ENCODE measurements at regions not wholly inside any gene's neighbourhood (a gene's known extent, or its start where the extent isn't known, plus 50 kb on each side); places are given as distances from the start of the nearest gene placed in this dataset.

DNA sequence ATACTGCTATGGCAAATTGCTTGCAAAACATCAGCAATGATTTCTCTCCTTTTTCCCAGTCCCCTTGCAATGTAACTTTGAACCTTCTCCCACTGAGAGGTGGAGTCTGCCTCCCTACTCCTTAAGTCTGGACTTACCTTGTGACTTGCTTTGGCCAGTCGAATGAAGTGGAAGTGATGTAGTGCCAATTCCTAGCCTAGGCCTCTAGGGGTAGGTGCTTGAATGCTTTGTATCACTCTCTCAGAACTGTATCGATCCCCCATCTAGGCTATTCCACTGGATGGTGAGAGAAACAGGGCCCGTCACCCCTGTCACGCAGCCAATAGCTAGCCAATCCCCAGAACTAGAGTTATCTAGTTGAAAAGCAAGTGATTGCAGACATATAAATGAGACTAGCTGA is 238.6 kb downstream of the BTBD3 start:
- Histone ChIP-seq H3K9me2 (replicated peaks; ENCODE audit: insufficient read depth, low read length) (no peaks in the 10 kb centered on the region), H3K4me2 (ENCODE audit: low read depth, low read length, poor library complexity, severe bottlenecking) (no peak overlapping the region)

DNA sequence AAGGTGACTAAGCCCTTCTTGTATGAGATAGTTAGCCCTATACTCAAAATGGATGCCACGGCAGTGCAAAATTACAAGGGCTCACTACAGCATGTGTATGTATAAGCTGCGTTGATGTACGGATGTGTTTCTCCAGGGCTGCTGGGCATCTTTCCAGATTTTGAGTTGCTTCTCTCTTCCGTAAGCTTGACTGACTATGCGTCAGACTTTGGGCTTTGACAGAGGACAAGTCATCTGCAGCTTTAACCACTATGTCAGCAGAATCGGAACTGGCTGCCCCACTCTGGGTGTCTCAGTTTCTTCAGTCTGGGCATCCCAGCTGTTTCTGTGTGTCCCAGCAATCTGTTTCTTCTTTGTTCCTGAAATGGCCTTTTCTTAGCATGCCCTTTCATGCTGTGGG is 241.6 kb downstream of the BTBD3 start:
- Histone ChIP-seq H4K20me1 (ENCODE audit: insufficient read depth, low read depth, low read length) (no peaks in the 10 kb centered on the region), H3K27ac (ENCODE audit: low read length) (no peak overlapping the region), H2AFZ (ENCODE audit: low read length) (no peak overlapping the region), H3K27me3 (ENCODE audit: low read length) (no peaks in the 10 kb centered on the region), H3K4me3 (ENCODE audit: low read length) (no peak overlapping the region), H3K9ac (ENCODE audit: low read length) (no peak overlapping the region), H3K4me2 (ENCODE audit: low read depth, low read length, poor library complexity, severe bottlenecking) (no peak overlapping the region), H3K79me2 (ENCODE audit: low read length) (no peaks in the 10 kb centered on the region), H3K36me3 (ENCODE audit: insufficient read depth, low read length) (no peaks in the 10 kb centered on the region), H3K9me2 (replicated peaks; ENCODE audit: insufficient read depth, low read length) (no peaks in the 10 kb centered on the region), H3K4me1 (ENCODE audit: low read length) (no peaks in the 10 kb centered on the region), H3K9me3 (ENCODE audit: low read length) (peaks cover 38% of the 10 kb centered on the region)
- DNase-seq, result no peak

More for the DNA sequence above, 238.6 kb downstream of the BTBD3 start:
- H3K36me3 ChIP-seq (ENCODE audit: insufficient read depth, low read length), result no peaks in the 10 kb centered on the region
- no peak for DNase-seq
- no peak overlapping the region for H3K9ac ChIP-seq (ENCODE audit: low read length)
- H3K27ac ChIP-seq (ENCODE audit: low read length), result no peak overlapping the region
- H3K4me3 ChIP-seq (ENCODE audit: low read length), result no peak overlapping the region
- no peaks in the 10 kb centered on the region for H3K4me1 ChIP-seq (ENCODE audit: low read length)
- H4K20me1 ChIP-seq (ENCODE audit: insufficient read depth, low read depth, low read length), result no peaks in the 10 kb centered on the region
- no peak overlapping the region for H2AFZ ChIP-seq (ENCODE audit: low read length)
- H3K9me3 ChIP-seq (ENCODE audit: low read length), result peaks cover 29% of the 10 kb centered on the region
- no peaks in the 10 kb centered on the region for H3K27me3 ChIP-seq (ENCODE audit: low read length)
- H3K79me2 ChIP-seq (ENCODE audit: low read length), result no peaks in the 10 kb centered on the region

- H2AFZ ChIP-seq (ENCODE audit: low read length), result no peak overlapping the region
- H3K4me3 ChIP-seq (ENCODE audit: low read length), result no peak overlapping the region
- H3K4me2 ChIP-seq (ENCODE audit: low read depth, low read length, poor library complexity, severe bottlenecking), result no peak overlapping the region
- H3K36me3 ChIP-seq (ENCODE audit: insufficient read depth, low read length), result no peaks in the 10 kb centered on the region
- H3K9ac ChIP-seq (ENCODE audit: low read length), result no peak overlapping the region
- no peaks in the 10 kb centered on the region for H3K9me2 ChIP-seq (replicated peaks; ENCODE audit: insufficient read depth, low read length)
- H3K79me2 ChIP-seq (ENCODE audit: low read length), result no peaks in the 10 kb centered on the region
- DNase-seq, result no peak
- no peaks in the 10 kb centered on the region for H3K27me3 ChIP-seq (ENCODE audit: low read length)
- peaks cover 53% of the 10 kb centered on the region for H3K9me3 ChIP-seq (ENCODE audit: low read length)
- no peaks in the 10 kb centered on the region for H4K20me1 ChIP-seq (ENCODE audit: insufficient read depth, low read depth, low read length)
- no peaks in the 10 kb centered on the region for H3K4me1 ChIP-seq (ENCODE audit: low read length)
- no peak overlapping the region for H3K27ac ChIP-seq (ENCODE audit: low read length)
Measured at GRCh38 chr20:12161734-12162133, 244.0 kb downstream of the BTBD3 start.

- Histone ChIP-seq H3K27ac (ENCODE audit: low read length) (no peak overlapping the region), H3K9ac (ENCODE audit: low read length) (no peak overlapping the region), H3K79me2 (ENCODE audit: low read length) (no peaks in the 10 kb centered on the region), H4K20me1 (ENCODE audit: insufficient read depth, low read depth, low read length) (no peaks in the 10 kb centered on the region), H3K9me3 (ENCODE audit: low read length) (peaks cover 54% of the 10 kb centered on the region), H3K27me3 (ENCODE audit: low read length) (no peaks in the 10 kb centered on the region), H2AFZ (ENCODE audit: low read length) (no peak overlapping the region), H3K36me3 (ENCODE audit: insufficient read depth, low read length) (no peaks in the 10 kb centered on the region), H3K4me3 (ENCODE audit: low read length) (no peak overlapping the region), H3K9me2 (replicated peaks; ENCODE audit: insufficient read depth, low read length) (no peaks in the 10 kb centered on the region), H3K4me1 (ENCODE audit: low read length) (no peaks in the 10 kb centered on the region), H3K4me2 (ENCODE audit: low read depth, low read length, poor library complexity, severe bottlenecking) (no peak overlapping the region)
- DNase-seq, result no peak
Measured at GRCh38 chr20:12166053-12166717, 248.5 kb downstream of the BTBD3 start.

DNA sequence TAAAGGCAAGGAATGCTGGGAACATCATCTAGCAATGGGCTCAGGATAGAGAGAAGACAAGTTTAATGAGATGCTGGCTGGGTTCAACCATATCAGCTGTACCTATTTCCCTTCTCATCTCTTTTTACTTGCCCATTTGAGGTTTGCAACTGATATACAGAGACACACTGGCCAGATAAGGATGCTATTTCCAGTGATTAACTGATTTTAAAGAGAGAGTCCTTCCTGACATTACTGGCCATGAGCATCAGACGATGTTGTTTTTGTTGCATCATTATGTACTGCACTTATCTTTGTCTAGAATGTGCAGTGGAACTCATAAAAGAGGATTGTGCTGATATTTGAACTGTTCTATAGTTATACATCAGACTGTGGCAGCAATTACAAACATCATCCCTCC is 252.7 kb downstream of the BTBD3 start:
- no peaks in the 10 kb centered on the region for H3K36me3 ChIP-seq (ENCODE audit: insufficient read depth, low read length)
- H2AFZ ChIP-seq (ENCODE audit: low read length), result no peak overlapping the region
- no peaks in the 10 kb centered on the region for H3K79me2 ChIP-seq (ENCODE audit: low read length)
- H3K9me3 ChIP-seq (ENCODE audit: low read length), result peaks cover 49% of the 10 kb centered on the region
- no peaks in the 10 kb centered on the region for H3K27me3 ChIP-seq (ENCODE audit: low read length)
- H4K20me1 ChIP-seq (ENCODE audit: insufficient read depth, low read depth, low read length), result no peaks in the 10 kb centered on the region
- no peak overlapping the region for H3K27ac ChIP-seq (ENCODE audit: low read length)
- H3K9me2 ChIP-seq (replicated peaks; ENCODE audit: insufficient read depth, low read length), result no peaks in the 10 kb centered on the region
- no peak overlapping the region for H3K4me3 ChIP-seq (ENCODE audit: low read length)
- DNase-seq, result no peak
- H3K9ac ChIP-seq (ENCODE audit: low read length), result no peak overlapping the region
- H3K4me2 ChIP-seq (ENCODE audit: low read depth, low read length, poor library complexity, severe bottlenecking), result no peak overlapping the region
- H3K4me1 ChIP-seq (ENCODE audit: low read length), result no peaks in the 10 kb centered on the region

DNA sequence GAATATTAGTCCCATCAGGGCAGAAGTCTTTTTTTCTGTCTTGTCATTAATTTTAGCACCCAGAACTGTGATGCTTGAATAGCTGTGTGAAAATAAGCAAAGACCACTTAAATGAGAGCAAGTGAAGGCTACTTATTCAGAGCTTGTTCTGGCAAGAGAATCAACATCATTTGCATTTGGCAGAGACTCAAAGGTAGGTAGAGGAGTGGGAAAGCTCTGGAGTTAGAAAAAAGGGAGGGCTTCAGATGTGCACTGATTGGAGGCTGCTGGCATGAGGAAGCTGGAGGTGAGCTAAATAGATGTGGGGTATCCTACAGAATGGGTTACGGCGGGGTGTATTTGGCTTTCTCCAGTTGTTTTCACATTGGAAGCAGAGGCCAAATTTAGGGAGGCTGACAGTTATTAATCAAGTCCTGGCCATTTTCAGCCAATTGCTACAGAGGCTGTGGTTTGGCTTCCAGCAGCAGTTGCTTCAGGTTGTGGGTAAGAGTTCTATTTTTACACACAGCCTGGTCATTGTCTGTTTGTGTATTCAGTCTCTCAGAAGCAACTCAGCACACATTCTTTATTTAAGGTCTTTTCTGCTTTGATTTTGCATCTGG is 254.3 kb downstream of the BTBD3 start:
- no peak for DNase-seq

DNA sequence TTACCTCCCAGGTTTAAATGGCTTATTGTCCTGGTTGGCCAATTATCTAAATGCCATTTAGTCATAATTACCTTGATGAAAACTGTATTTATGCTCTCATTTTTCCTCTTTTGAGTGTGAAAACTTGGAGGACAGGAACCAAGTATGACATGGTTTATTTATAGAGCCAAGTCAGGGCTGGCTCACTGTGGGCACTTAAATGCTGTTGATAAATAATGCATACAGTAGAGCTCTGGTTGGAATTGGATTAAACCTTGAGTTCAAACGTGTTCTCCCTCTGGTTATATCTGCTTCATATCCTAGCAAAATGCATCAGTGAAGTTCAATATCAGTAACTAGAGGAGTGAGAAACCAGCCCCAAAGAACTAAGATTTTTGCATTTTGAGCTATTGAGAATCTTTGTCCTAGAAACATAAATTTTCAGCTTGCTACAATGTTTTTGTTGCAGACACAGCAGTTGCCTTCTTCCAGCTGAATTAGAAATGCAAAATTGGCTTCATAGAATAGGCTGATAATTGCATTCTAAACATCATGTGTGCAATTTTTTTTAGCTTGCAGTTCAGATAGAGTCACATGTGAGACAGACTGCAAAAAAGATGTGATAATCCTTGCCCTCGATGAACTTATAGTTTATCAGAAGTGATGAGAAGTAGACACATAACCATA is 255.8 kb downstream of the BTBD3 start:
- H3K9me2 ChIP-seq (replicated peaks; ENCODE audit: insufficient read depth, low read length), result no peaks in the 10 kb centered on the region
- no peaks in the 10 kb centered on the region for H3K36me3 ChIP-seq (ENCODE audit: insufficient read depth, low read length)
- no peaks in the 10 kb centered on the region for H3K79me2 ChIP-seq (ENCODE audit: low read length)

More for the DNA sequence above, 254.3 kb downstream of the BTBD3 start:
- Histone ChIP-seq H3K27me3 (ENCODE audit: low read length) (no peaks in the 10 kb centered on the region), H3K9me2 (replicated peaks; ENCODE audit: insufficient read depth, low read length) (no peaks in the 10 kb centered on the region), H3K9me3 (ENCODE audit: low read length) (peaks cover 48% of the 10 kb centered on the region), H3K4me1 (ENCODE audit: low read length) (no peaks in the 10 kb centered on the region), H3K4me2 (ENCODE audit: low read depth, low read length, poor library complexity, severe bottlenecking) (no peak overlapping the region), H3K36me3 (ENCODE audit: insufficient read depth, low read length) (no peaks in the 10 kb centered on the region), H4K20me1 (ENCODE audit: insufficient read depth, low read depth, low read length) (no peaks in the 10 kb centered on the region), H3K9ac (ENCODE audit: low read length) (no peak overlapping the region), H2AFZ (ENCODE audit: low read length) (no peak overlapping the region), H3K79me2 (ENCODE audit: low read length) (no peaks in the 10 kb centered on the region), H3K27ac (ENCODE audit: low read length) (no peak overlapping the region), H3K4me3 (ENCODE audit: low read length) (no peak overlapping the region)

DNA sequence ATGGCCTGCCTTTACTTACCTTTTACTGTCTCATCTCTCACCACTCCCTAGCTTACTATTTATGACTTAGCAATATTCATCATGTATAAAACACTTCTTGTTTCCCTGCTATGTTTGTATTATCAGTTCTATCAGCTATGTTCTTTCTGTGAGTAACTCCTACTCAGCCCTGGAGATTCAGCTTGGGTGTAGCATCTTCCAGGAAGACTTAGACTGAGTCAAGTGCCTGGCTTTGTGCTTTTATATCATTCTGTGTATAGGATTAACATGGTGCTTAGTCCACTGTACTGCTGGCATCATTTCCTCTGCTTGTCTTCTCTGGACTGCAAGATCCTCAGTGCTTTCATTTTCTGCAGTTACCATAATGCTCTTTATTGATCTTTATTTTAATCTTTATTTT is 257.8 kb downstream of the BTBD3 start:
- Histone ChIP-seq H3K27ac (ENCODE audit: low read length) (no peak overlapping the region), H3K79me2 (ENCODE audit: low read length) (no peaks in the 10 kb centered on the region), H3K9me3 (ENCODE audit: low read length) (peaks cover 48% of the 10 kb centered on the region), H3K27me3 (ENCODE audit: low read length) (no peaks in the 10 kb centered on the region), H3K36me3 (ENCODE audit: insufficient read depth, low read length) (no peaks in the 10 kb centered on the region), H3K4me1 (ENCODE audit: low read length) (no peaks in the 10 kb centered on the region), H3K9me2 (replicated peaks; ENCODE audit: insufficient read depth, low read length) (no peaks in the 10 kb centered on the region), H3K4me2 (ENCODE audit: low read depth, low read length, poor library complexity, severe bottlenecking) (no peak overlapping the region), H3K4me3 (ENCODE audit: low read length) (no peak overlapping the region), H3K9ac (ENCODE audit: low read length) (no peak overlapping the region), H2AFZ (ENCODE audit: low read length) (no peak overlapping the region), H4K20me1 (ENCODE audit: insufficient read depth, low read depth, low read length) (no peaks in the 10 kb centered on the region)
- DNase-seq, result no peak

More for the DNA sequence above, 255.8 kb downstream of the BTBD3 start:
- Histone ChIP-seq H3K9ac (ENCODE audit: low read length) (no peak overlapping the region), H4K20me1 (ENCODE audit: insufficient read depth, low read depth, low read length) (no peaks in the 10 kb centered on the region), H3K27me3 (ENCODE audit: low read length) (no peaks in the 10 kb centered on the region), H2AFZ (ENCODE audit: low read length) (no peak overlapping the region), H3K27ac (ENCODE audit: low read length) (no peak overlapping the region), H3K4me2 (ENCODE audit: low read depth, low read length, poor library complexity, severe bottlenecking) (no peak overlapping the region), H3K4me3 (ENCODE audit: low read length) (no peak overlapping the region), H3K4me1 (ENCODE audit: low read length) (no peaks in the 10 kb centered on the region), H3K9me3 (ENCODE audit: low read length) (peaks cover 49% of the 10 kb centered on the region)
- no peak for DNase-seq
